Astrocyte (in vitro differentiated cells and primary cell): ENCODE measurements at regions not wholly inside any gene's neighbourhood (a gene's known extent, or its start where the extent isn't known, plus 50 kb on each side); places are given as distances from the start of the nearest gene placed in this dataset.

Experiments used
- DNase-seq: peaks from one replicate; pipeline ENCODE4 v3.0.0-alpha.2; 2010; ENCODE audit warnings: low read depth
- FAIRE-seq: peaks from 2 replicates; lab custom pipeline; 2011; peaks lifted over from hg19 to GRCh38; lab: Jason Lieb, UNC
- H2AFZ ChIP-seq: 2 replicates; pipeline ENCODE4 v1.6.0; 2012; ENCODE audit warnings: low read depth, low read length, inconsistent platforms
- H3K27ac ChIP-seq: 2 replicates; pipeline ENCODE4 v1.5.1; 2011; ENCODE audit warnings: low read depth, low read length, inconsistent platforms
- H3K27me3 ChIP-seq: 2 replicates; pipeline ENCODE4 v1.6.0; 2011; ENCODE audit warnings: low read length, inconsistent platforms; ENCODE audit not compliant: insufficient read depth
- H3K36me3 ChIP-seq: 2 replicates; pipeline ENCODE4 v1.5.1; 2011; ENCODE audit warnings: low read length, inconsistent platforms; ENCODE audit not compliant: insufficient read depth
- H3K4me1 ChIP-seq: 2 replicates; pipeline ENCODE4 v1.5.1; 2011; ENCODE audit warnings: low read length, inconsistent platforms; ENCODE audit not compliant: insufficient read depth
- H3K4me2 ChIP-seq: 2 replicates; pipeline ENCODE4 v1.6.0; 2012; ENCODE audit warnings: low read length, inconsistent platforms
- H3K4me3 ChIP-seq: 2 replicates; pipeline ENCODE4 v1.5.1; 2011; ENCODE audit warnings: low read depth, mild to moderate bottlenecking, low read length, inconsistent platforms; ENCODE audit not compliant: insufficient read depth
- H3K79me2 ChIP-seq: 2 replicates; pipeline ENCODE4 v1.6.0; 2012; ENCODE audit warnings: mild to moderate bottlenecking, low read length, inconsistent platforms; ENCODE audit not compliant: insufficient read depth
- H3K9ac ChIP-seq: 2 replicates; pipeline ENCODE4 v1.6.0; 2012; ENCODE audit warnings: mild to moderate bottlenecking, low read length, inconsistent platforms
- H3K9me3 ChIP-seq: 2 replicates; pipeline ENCODE4 v1.5.1; 2012; ENCODE audit warnings: low read depth, mild to moderate bottlenecking, low read length, inconsistent platforms; ENCODE audit not compliant: insufficient read depth
- H4K20me1 ChIP-seq: 2 replicates; pipeline ENCODE4 v1.6.0; 2012; ENCODE audit warnings: low read length, inconsistent platforms; ENCODE audit not compliant: insufficient read depth
- H3K27ac Mint-ChIP-seq: one replicate; pipeline ENCODE4 v1.8.0; 2021; ENCODE audit warnings: mild to moderate bottlenecking, mixed read lengths; ENCODE audit not compliant: unreplicated experiment
- H3K27me3 Mint-ChIP-seq: one replicate; pipeline ENCODE4 v1.8.0; 2021; ENCODE audit warnings: low read depth, mixed read lengths; ENCODE audit not compliant: unreplicated experiment
- H3K36me3 Mint-ChIP-seq: one replicate; pipeline ENCODE4 v1.8.0; 2021; ENCODE audit warnings: low read depth, mixed read lengths; ENCODE audit not compliant: unreplicated experiment
- H3K4me1 Mint-ChIP-seq: one replicate; pipeline ENCODE4 v1.8.0; 2021; ENCODE audit warnings: low read depth, mixed read lengths; ENCODE audit not compliant: unreplicated experiment
- H3K4me3 Mint-ChIP-seq: one replicate; pipeline ENCODE4 v1.8.0; 2021; ENCODE audit warnings: mild to moderate bottlenecking, moderate library complexity, mixed read lengths; ENCODE audit not compliant: unreplicated experiment
- H3K9me3 Mint-ChIP-seq: one replicate; pipeline ENCODE4 v1.8.0; 2021; ENCODE audit warnings: mild to moderate bottlenecking, mixed read lengths; ENCODE audit not compliant: unreplicated experiment
- CTCF ChIP-seq: IDR thresholded peaks from 2 replicates; pipeline ENCODE4 v1.5.1; 2011; ENCODE audit warnings: low read depth, mild to moderate bottlenecking, inconsistent platforms, low read length, moderate library complexity; ENCODE audit not compliant: insufficient read depth
- EZH2 ChIP-seq: IDR thresholded peaks from 2 replicates; pipeline ENCODE4 v1.6.1; 2012; ENCODE audit warnings: mild to moderate bottlenecking, low read length, inconsistent platforms; ENCODE audit not compliant: insufficient read depth

DNA sequence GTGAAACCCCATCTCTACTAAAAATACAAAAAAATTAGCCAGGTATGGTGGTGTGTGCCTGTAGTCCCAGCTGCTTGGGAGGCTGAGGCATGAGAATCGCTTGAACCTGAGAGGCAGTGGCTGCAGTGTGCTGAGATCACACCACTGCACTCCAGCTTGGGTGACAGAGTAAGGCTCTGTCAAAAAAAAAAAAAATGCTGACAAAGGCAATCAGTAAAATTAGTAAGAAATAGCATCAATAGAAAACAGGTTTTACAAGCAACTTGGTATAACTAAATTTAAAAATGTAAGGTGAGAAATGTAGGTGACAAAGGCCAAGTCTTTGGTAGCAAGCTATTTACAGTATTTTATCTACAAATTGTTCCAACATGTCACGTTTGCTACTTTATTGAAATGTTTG lies 421.4 kb upstream of the RGPD4 start:
- Mint-ChIP-seq H3K36me3 (no peaks in the 10 kb centered on the region), H3K4me3 (no peak overlapping the region), H3K27ac (no peak overlapping the region), H3K9me3 (no peaks in the 10 kb centered on the region), H3K27me3 (no peaks in the 10 kb centered on the region), H3K4me1 (peaks cover 2% of the 10 kb centered on the region)
- Histone ChIP-seq H3K4me1 (no peaks in the 10 kb centered on the region), H2AFZ (no peak overlapping the region), H3K27me3 (no peaks in the 10 kb centered on the region), H3K27ac (no peak overlapping the region), H3K9me3 (no peaks in the 10 kb centered on the region), H3K36me3 (no peaks in the 10 kb centered on the region), H3K79me2 (no peaks in the 10 kb centered on the region), H3K9ac (no peak overlapping the region), H3K4me2 (no peak overlapping the region), H4K20me1 (no peaks in the 10 kb centered on the region), H3K4me3 (no peak overlapping the region)
- no peak for TF ChIP-seq CTCF
- TF ChIP-seq EZH2 = no peak
- DNase-seq (no peak), FAIRE-seq (no peak)

GRCh38 chr2:107407017-107407416 lies 419.7 kb upstream of the RGPD4 start:
- H3K79me2 ChIP-seq = no peaks in the 10 kb centered on the region
- no peak overlapping the region for H2AFZ ChIP-seq
- no peaks in the 10 kb centered on the region for H4K20me1 ChIP-seq
- H3K4me2 ChIP-seq = no peak overlapping the region
- H3K36me3 ChIP-seq = no peaks in the 10 kb centered on the region
- H3K27me3 ChIP-seq = no peaks in the 10 kb centered on the region
- H3K27me3 Mint-ChIP-seq = no peaks in the 10 kb centered on the region
- no peak overlapping the region for H3K27ac ChIP-seq
- no peak overlapping the region for H3K4me3 ChIP-seq
- H3K4me1 Mint-ChIP-seq = peaks cover 2% of the 10 kb centered on the region
- H3K4me1 ChIP-seq = peaks cover 3% of the 10 kb centered on the region
- no peak overlapping the region for H3K9ac ChIP-seq
- H3K4me3 Mint-ChIP-seq = no peak overlapping the region
- no peaks in the 10 kb centered on the region for H3K9me3 Mint-ChIP-seq
- H3K27ac Mint-ChIP-seq = no peak overlapping the region
- TF ChIP-seq CTCF = no peak
- no peak for TF ChIP-seq EZH2
- DNase-seq (no peak), FAIRE-seq (no peak)
- no peaks in the 10 kb centered on the region for H3K9me3 ChIP-seq
- H3K36me3 Mint-ChIP-seq = no peaks in the 10 kb centered on the region

GRCh38 chr2:107407974-107408373 lies 418.7 kb upstream of the RGPD4 start:
- Mint-ChIP-seq H3K27me3 (no peaks in the 10 kb centered on the region), H3K27ac (no peak overlapping the region), H3K4me1 (peaks cover 2% of the 10 kb centered on the region), H3K9me3 (no peaks in the 10 kb centered on the region), H3K36me3 (no peaks in the 10 kb centered on the region), H3K4me3 (no peak overlapping the region)
- FAIRE-seq (no peak), DNase-seq (no peak)
- Histone ChIP-seq H3K9ac (no peak overlapping the region), H3K36me3 (no peaks in the 10 kb centered on the region), H3K4me2 (no peak overlapping the region), H3K9me3 (no peaks in the 10 kb centered on the region), H3K27me3 (no peaks in the 10 kb centered on the region), H4K20me1 (no peaks in the 10 kb centered on the region), H3K4me1 (peaks cover 5% of the 10 kb centered on the region), H3K27ac (no peak overlapping the region), H3K79me2 (no peaks in the 10 kb centered on the region), H3K4me3 (no peak overlapping the region), H2AFZ (no peak overlapping the region)
- TF ChIP-seq EZH2 (no peak), CTCF (no peak)
